ENCODE measurements at regions not wholly inside any gene's neighbourhood (a gene's known extent, or its start where the extent isn't known, plus 50 kb on each side); places are given as distances from the start of the nearest gene placed in this dataset.

DNA sequence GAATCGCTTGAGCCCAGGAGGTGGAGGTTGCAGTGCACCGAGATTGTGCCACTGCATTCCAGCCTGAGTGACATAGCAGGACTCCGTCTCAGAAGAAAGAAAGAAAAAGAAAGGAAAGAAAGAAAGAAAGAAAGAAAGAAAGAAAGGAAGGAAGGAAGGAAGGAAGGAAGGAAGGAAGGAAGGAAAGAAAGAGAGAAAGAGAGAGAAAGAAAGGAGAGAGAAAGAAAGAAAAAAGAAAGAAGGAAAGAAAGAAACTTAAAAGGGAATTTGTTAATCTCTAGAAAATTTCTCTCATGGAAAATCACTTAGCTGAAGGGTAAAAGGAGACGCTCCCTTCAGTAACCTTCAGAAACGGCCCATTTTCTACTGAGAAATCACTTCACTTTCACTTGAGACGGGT is 279.5 kb upstream of the KLF6 start:
- no peak for DNase-seq

- no peak for DNase-seq
Observed at GRCh38 chr10:4063717-4064116, 278.7 kb upstream of the KLF6 start.

- DNase-seq, result no peak
Observed at GRCh38 chr10:4062751-4063150, 277.7 kb upstream of the KLF6 start.

DNA sequence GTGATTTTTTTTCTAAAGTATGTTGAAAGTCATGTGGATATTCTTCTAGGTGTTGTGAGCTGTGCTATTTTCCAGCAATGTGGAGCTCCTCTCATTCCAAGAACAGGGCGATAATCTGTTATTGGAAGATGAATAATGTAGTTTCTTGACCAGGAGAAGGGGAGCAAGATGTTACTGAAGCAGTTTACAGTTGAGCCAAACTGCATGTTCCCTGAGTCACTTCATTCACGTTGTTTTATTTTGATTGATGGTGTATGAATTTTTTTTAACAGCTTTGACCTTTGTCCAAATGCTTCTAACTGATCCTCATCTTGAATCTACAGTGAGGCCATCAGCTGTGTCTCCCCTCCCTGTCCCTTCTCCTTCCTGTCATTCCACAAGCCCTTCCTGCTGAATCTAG is 277.1 kb upstream of the KLF6 start:
- DNase-seq, result no peak

DNA sequence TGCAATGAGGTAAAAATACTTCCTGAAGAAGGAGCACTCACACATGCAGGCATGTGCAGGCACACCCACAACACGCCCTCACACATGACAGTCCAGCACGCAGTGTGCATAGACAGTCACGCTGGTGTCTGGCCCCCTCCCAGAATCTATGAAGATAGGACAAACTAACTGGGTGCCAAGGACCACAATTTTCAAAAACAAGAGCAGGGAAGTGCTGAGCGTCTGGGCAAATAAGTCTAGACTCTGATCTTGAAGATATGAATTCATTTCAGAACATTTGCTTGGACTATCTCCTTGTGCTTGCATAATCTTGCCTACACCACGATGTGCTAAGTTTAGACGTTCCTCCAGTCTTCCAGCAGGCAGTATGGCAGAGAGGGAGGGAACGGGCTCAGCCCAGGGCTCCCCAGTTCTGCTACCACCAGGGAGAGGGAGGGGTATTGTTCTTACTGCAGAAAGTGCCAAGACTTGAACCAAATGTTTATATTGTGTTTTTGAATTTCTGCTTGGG is 276.5 kb upstream of the KLF6 start:
- no peak for DNase-seq

- no peak for DNase-seq
Observed at GRCh38 chr10:4059471-4060138, 274.6 kb upstream of the KLF6 start.

DNA sequence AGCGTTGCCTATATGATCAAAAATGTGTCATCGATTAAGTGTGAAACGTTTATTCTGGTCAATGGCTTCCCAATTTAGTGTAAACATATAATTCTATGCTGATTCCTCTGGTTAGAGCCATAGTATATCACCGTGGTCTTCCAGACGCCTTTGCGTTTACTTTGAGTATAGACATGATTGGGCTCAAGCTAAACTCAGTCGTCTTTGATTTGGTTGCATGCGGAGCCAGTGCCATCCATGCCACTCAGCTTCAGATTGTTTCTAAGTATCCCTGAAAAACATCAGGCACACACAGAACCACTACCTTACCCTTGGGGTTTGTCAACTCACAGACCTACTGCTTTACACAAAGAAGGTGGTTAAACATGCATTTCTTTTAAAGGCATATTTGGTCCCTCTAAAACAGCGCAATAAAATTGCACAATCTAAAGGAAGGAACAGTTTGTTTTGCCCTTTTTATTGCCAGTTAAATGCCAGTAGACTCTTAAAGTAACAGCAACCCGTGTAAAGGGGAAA is 273.6 kb upstream of the KLF6 start:
- no peak for DNase-seq

GRCh38 chr10:4057725-4058513 is 272.9 kb upstream of the KLF6 start:
- DNase-seq, result no peak

DNA sequence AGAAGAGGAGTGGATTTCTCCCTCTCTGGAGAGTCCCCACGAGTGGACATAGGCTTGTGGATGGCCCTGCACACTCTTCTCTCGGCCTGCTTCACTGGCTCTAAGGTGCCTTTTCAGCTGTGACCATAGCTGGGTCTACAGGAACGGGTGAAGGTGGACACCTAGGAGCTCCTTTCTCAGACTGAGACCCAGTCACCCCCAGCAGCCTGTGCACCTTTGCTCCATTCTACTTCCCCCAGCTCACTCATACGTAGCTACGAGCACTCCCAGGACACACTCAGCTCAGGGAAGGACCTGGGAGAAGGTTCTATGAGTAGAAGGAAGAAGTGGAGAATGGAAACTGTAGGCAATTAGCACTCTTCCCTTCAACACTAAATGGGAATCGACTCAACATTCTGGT is 272.0 kb upstream of the KLF6 start:
- DNase-seq, result no peak

DNA sequence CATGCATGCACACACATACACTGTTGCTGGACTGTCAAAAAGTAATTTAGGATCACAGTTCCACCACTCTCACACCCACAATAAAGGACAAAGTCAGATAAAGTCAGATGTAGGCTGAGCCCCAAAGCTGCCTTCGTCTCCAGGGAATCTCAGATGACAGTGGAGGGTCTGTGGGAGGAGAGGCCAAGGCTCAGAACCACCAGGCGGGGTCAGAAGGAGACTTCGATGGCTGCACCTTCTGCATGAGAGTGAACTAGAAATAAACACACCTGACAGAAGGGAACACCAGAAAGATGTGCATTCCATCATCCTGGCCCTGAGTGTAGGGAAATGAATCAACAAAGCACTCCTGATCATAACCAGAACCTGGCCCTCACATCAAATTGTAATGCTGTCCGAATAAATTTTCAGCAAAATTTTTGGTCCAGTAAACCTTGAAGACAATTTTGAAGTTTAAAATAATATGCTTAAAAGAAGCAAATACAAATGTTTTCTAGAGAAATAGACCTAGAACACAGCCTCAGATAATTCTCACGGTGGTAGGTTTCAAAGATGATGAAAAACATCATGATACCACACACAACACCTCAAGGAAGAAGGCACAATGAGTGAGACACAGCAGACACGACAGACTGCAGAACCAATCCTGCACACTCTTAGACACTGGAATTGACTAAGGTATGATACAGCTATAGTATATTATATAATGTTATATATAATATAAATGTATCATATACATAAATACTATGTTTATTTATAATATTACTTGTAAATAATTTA is 269.8 kb upstream of the KLF6 start:
- no peak for DNase-seq

DNA sequence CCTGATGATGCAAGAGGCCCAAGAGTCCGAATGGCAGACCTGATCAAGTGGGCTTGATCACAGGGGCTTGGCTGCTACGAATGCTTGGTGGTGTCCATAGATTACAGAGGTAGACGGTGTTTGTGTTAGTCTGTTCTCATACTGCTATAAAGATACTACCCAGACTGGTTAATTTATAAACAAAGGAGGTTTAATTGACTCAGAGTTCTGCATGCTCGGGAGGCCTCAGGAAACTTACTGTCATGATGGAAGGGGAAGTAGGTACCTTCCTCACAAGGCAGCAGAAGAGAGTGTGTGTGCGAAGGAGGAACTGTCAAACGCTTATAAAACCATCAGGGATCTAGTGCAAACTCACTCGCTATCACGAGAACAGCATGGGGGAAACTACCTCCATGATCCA is 268.9 kb upstream of the KLF6 start:
- DNase-seq, result no peak

DNA sequence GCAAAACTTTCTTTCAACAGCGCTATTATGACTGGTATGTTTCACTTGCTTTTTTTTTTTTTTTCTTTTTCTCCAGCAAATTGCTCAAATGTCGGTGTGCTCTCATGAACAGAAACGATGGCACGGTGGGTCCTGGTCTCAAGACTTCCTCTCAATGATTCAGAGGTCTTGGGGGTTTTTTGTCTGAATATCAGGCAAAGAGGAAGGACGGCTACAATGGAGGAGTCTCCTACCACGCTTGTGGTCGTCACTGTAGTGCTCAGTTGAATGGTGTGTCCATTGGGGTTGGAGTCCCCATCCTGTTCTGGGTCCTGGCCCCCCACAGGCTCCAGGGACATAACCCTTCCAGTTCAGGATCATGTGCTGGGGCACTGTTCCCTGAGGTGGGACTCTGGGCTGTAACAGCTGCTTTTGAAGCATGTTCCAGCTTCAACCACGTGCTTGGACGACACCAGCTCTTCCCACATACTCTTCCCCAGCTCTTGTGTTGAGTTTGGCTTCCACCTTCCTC is 266.7 kb upstream of the KLF6 start:
- DNase-seq, result no peak

DNA sequence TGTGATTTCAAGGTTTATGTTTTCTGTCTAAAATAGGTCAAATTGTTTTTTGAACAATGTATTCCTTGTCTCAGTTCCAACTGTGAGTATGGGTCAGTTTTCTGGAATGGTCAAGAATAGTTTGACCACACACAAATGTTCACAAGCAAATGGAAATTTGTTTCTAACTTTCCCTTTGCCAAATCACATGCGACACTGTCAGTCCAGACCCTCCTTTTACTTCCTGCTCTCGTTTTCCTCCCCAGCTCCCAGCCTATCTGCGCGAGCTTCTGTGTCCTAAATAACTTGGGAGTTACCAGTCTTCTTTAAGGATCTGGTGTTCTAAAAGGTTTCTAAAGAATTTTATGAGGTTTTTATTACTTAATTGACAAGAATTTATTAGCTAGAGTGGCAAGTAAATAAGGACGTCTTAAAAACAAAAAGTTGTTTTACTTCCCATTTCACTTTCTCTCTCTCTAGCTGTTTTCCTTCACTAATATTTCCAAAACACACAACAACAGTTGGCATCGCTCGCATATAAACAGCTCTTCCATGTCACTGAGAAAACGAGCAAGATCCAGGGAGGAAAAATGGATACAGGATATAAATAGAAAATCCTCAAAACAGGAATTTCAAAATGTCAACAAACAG is 266.1 kb upstream of the KLF6 start:
- no peak for DNase-seq

DNA sequence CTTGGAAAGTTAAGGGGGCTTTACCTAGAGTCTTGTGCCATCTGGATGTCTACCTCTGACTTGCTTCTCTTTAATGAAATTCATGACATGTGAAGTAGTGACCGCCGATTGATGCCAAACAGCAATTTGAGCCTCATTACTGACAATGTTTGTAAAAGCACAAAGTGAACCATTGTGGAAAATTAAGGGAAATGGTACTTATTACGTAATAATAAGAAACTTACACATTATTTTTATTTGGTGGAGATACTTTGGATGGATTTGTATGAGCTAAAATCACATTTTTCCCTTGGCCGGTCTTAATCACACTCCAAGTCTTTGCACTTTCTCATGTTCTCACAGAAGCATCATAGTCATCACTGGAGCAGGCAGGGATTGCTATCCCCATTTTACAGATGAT is 265.1 kb upstream of the KLF6 start:
- DNase-seq, result no peak

DNA sequence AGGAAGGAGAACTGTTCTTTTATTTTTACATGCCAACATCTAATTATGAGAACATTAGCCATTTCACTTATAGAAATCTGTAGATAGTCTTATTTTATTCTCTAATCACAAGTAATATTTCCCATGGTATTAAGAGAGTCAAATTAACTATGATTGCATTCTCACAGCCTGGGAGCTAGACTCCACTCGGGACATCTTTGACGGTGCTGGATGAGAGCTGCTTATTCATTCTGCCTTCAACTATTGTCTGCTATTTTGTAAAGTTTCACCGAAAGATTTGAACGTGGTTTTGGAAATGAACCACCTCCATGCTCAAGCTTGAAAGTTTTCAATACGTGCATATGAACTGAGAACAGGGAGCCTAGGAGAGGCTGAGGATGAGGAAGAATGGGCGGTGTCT is 264.3 kb upstream of the KLF6 start:
- DNase-seq, result no peak

- no peak for DNase-seq
Observed at GRCh38 chr10:4048236-4048864, 263.3 kb upstream of the KLF6 start.

DNA sequence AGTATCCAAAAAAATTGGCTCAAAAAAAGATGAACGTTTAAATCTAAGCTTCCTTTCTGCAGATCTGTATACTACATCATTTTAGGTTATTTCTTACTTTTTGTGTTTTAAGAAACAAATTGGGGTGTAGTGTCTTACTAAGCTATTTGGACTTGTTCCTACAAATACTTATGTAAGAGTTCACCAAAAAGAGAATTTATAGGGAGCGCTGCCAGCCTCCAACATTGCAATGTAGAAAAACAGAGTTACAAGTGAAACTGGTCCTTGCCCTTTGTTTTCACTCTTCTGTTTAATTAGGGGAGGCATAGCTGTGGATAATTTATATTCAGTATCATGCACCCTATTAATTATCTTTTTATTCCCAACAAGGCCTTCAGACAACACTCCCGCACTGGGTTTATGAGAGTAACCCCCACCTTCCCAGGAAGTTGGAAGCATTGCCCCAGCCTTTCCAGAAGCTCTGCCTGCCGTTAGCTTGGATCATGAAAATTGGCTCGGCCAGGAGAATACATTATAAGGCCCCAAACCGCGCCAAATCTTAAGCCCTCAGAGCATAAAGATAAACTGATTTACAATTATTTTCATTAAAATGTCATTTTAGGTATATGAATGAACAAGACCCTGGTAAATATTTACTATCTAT is 261.8 kb upstream of the KLF6 start:
- no peak for DNase-seq

DNA sequence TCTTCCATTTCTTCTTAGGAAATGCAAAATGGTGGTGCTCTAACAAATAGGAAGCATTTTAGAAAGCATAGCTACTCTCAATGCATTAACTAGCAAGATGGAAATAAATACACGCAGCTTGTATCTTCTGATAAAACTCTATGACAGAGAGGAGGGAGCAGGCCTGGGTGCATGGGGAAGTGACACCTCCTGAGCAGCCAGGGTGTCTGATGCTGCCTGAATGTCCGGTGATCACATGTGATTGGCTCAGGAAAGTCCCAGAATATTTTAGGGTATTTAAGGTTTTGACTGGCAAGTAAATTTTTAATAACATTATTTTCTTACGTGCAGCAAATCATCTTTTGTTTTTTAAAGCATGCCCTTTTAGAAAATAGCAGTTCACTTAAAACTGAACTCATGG is 261.0 kb upstream of the KLF6 start:
- no peak for DNase-seq

DNA sequence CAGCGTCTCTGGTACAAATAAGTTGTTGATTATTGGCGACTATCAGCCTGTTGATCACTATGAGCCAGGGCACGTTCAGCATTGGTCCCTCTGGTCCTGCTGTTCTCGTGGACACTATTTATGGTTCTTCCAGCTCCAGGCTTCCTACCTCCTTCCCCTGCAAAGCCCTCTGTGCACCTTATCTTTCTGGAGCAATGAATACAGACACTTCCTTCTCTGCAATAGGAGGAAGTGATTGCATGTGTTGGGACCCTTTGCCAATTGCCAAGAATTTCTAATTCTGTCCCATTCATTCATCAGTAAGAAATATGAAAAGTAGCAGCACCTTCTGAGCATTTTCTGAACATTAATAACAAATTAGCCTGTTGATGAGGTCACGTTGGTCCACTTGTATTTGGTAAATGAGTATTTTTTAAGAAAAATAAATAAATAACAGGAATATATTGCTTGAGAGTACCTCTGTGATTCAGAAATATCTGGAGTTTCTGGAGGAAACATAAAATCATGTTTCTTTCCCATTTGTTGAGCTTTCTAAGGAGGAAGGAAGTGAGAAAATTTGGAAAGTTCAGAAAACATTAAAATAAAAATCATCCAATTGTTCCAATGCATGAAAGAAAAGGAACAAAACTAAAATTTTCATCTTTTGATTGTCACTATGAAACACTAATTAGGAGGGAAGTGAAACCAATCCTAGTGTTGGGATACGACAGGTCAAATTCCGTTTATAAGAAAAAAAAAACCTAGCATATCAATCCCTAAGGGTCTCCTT is 259.1 kb upstream of the KLF6 start:
- DNase-seq, result no peak

- DNase-seq, result no peak
Observed at GRCh38 chr10:4041635-4042034, 256.6 kb upstream of the KLF6 start.

DNA sequence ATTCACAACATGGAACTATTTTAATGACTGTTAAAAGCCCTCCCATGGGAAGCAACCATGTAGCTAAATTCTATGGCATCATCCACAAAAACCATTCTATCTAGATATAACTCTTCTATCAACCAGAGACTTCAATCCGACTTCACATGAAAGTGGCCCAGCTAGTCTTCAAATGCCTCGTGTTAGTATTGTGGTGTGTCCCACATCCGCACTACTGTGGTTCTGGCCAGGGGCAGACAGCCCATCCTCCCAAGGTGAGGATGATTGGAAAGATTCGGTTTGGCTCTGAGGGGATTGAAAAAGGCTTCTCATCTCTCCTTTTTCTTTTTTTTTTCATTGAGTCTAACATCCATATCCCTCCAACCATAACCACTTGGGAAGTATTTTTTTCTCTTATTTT is 253.0 kb upstream of the KLF6 start:
- no peak for DNase-seq

Data from T1000 (cell line).